HG03378 (cell line): ENCODE measurements at regions not wholly inside any gene's neighbourhood (a gene's known extent, or its start where the extent isn't known, plus 50 kb on each side); places are given as distances from the start of the nearest gene placed in this dataset.

Source experiments
- ATAC-seq: cut with Tn5 transposase; IDR thresholded peaks from one replicate; pipeline ENCODE4 v1.9.1; 2021; ENCODE audit warnings: mild to moderate bottlenecking, moderate library complexity; ENCODE audit not compliant: unreplicated experiment

GRCh38 chr14:97283841-97284240 lies 486.7 kb downstream of the VRK1 start:
- ATAC-seq = no peak

DNA sequence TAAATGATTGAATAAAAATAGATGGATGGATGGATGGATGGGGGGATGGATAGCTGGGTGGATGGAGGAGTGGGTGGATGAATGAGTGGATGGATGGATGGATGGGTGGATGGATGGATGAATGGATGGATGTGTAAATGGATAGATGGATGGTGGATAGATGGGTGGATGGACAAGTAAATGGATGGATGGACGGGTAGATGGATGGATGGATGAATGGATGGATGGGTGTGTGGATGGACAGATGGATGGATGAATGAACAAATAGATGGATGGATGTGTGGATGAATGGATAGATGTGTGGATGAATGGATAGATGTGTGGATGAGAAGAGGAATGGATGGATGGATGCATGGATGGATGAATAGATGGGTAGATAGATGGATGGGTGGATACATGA lies 490.8 kb downstream of the VRK1 start:
- ATAC-seq = no peak

- ATAC-seq = no peak
These were observed 492.9 kb downstream of the VRK1 start for GRCh38 chr14:97290065-97290464.

DNA sequence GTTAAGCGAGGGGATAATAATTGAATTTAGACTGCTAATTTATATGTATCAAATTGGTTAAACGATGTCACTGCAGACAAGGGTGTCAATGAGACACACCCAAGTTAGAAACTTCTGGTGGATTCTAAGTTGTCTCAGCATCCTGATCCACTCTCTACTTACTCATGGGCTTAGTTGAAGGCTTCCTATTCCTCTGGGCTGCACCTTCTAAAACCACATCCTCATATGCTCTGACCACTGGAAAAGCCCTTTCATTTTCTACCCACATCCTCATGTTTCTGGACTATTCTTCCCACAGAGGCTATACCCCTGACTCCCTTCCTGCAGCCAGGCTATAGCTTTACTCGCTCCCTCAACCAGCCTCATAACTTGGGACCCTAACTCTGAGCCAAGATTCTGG lies 493.8 kb downstream of the VRK1 start:
- no peak for ATAC-seq

DNA sequence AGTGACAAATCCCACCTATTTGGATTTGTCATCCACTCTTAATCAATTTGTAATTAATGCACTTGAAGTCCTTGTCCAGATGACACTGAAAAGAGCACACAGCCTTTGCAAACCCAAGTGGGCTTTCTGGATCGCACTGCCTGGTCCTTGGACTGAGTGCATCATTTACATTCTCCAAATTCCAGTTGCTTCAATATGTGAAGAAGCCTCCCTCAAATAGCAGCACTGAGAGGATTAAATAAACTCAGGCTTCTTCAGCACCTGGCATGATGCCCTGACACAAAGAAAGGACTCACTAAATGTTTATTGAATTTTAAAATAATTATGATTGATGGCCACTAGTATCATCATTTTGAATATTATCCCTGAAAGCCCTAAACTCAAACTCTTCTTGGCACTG lies 496.5 kb downstream of the VRK1 start:
- no peak for ATAC-seq

GRCh38 chr14:97295108-97295710 lies 498.0 kb downstream of the VRK1 start:
- ATAC-seq = no peak

DNA sequence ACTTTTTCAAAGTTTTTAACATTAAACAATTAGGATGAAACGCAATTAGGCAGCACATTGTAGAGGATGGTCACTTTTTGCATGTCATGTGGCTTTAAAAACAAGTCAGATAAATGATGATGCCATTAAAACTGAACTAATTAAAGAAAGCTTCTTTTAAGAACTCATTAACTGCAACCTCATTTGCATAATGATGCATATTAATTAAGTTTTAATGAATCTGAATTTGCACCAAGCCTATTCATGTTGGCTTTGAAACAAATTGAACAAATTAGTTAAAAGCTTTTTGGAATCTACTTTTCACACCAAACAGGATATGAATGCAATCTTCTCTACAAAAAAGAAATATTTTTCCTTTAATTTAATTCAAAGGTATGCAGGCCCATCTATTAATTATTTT lies 499.0 kb downstream of the VRK1 start:
- ATAC-seq = no peak

DNA sequence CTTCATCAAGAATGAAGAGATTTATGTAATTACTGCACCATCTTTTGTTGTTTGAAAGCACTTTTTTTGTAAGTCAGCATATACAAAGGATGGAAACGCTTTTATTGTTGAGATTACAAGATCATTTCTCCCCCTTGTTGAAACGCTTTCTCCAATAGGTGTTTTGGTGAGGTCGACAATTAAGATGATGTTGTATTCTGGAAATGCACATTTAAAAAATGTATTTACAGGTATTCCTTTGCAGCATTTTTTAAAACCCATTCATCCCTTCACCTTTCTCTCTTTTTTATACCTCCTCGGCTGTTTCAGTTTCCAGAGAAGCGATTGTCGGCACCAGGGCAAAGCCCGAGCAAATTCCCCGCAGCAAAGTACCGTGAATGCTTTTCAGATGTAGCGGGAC lies 499.9 kb downstream of the VRK1 start:
- no peak for ATAC-seq

DNA sequence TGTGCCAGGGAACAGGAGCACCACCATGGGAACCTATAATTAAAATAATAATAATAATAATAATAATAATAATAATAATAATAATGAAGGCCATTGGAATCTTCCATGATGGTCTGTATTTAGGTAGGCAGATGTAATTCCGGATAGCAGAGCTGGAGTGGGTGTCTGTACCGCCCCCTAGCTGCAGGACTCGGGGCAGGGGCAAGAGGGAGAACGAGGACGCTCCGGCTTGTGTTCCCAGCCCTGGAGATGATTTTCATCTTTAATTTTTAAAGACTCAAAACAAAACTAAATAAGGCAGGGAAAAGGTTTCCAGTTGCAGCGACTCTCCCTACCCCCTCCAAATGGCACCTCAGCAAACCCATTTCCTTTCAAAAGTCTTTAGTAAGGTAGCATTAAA lies 501.1 kb downstream of the VRK1 start:
- ATAC-seq = no peak

GRCh38 chr14:97298736-97299135 lies 501.6 kb downstream of the VRK1 start:
- no peak for ATAC-seq

DNA sequence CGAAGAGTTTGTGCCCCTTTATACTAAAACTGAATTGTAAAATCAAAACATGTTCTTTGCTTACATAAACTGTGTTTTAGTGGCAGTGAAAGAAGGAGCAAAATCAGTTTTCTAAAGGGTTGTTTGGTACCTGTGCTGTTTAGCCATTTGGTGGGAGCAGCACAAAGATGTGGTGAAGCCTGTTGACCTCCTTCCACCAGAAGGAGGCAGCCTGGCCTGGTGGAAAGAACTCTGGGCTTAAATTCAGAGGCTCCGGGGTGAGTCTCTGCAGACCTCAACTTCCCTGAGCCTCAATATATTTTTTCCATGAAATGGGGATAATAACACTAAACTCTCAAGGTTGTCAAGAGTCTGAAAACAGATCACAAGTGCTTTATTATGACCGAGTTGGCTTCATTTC lies 502.5 kb downstream of the VRK1 start:
- no peak for ATAC-seq

DNA sequence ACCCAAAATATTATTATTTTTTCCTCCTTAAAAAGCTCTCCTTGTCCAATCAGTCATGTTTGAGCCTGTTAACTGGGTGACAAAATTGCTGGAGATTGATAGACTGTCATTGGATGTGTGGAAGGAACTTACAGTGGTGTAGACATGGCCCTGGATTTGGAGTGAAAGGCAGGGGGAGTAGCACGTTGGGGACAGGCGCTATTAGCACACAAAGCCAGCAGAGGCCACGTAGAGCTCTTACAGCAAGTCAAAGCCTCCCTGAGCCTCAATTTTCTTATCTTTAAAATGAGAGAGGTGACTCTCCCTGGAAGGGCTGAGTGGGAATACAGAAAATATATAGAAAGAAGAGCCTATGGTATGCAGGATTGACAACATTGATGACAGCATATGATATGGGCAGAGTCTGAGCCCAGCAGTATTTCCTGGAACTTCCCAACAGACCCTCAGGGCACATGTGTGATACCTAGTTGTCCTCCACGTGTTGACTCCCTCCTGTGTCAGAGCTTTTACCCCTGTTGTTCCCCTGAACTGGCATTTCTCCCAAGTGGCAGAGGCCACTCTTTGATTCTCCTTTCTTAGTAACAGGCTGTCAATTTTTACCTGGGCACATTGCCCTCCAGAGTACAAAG lies 504.9 kb downstream of the VRK1 start:
- no peak for ATAC-seq

DNA sequence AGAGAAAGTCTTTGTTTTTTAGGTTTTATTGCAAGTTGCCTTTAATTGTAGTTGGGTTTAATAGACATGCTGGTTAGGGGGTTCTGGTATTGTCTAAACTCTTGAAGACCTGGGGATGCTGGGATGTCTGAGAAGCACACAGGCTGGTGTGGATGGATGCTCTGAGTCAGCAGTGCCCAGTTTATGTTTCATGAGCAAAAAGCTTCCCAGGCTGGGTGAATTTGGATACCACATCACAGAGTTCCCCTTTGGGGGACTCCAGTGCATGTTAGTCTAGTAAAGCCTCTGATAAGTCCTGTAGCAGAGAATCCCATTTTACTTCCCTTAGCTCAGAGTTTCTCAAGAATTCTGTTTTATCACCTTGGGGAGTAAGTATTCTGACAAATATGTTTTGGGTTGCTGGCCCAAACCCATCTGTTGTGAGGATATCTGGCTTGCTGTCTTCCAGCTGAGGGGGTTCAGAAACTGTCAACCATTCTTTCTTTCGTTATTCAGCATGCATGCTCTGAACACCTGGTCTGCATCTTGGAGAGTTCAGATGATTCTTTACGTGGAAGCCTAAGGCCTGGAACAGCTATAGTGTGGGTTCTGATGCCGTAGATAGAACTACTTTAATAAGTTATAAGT lies 509.1 kb downstream of the VRK1 start:
- ATAC-seq = no peak

- ATAC-seq = no peak
These were observed 509.6 kb downstream of the VRK1 start for GRCh38 chr14:97306760-97307246.

DNA sequence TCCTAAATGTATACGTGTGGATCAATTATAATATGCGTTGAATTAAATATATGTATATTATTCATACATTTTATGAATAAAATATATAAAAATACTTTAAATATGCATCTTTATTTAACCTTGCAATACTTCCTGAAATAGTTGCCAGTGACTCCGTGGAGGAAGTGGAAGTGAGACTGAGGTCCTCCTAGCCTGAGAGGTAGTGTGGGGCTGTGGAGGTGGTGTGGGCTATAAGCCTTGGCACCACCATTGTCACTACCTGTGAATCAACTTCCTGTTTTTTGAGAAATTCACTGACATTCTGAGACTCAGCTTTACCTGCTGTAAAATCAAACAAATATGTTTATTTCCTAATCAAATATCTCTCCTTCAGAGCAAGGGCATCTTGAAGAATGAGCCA lies 514.2 kb downstream of the VRK1 start:
- ATAC-seq = no peak

DNA sequence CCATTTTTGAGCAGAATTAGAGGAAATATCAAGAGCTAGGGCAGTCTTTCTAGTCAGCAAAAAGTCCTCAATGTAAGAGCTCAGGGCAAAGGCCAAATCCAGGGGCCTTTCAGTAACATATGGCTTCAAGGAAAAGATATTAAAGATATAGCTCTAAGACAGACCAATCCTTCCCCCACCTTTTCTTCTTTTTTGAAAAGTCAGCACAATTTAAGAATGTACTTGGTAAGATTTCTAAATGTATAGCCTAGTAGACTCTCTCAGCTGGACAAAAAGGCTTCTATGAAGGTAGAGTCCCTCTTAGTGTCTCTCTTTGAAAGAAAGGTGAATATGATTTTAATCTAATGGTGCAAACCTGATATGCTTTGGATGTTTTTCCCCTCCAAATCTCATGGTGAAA lies 515.7 kb downstream of the VRK1 start:
- ATAC-seq = no peak

- no peak for ATAC-seq
These were observed 518.6 kb downstream of the VRK1 start for GRCh38 chr14:97315790-97316189.

DNA sequence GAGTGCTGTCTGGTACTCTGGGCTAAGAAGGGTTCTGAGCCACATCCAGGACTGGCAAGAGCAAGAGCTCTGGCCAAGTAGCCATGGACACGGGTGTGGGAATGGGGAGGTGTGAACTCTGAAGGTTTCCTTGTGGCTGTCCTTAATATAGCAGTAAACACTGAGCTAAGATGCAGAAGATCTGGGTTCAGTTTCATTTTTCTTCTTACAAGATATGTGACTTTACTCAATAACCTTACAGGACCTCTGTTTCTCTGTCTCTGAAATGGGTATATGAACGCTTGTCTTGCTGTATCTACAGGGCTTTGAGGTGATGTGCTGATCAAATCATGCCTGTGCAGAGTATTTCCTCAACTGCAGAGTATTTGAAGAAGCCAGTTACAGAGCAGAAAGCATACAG lies 521.2 kb downstream of the VRK1 start:
- ATAC-seq = no peak

DNA sequence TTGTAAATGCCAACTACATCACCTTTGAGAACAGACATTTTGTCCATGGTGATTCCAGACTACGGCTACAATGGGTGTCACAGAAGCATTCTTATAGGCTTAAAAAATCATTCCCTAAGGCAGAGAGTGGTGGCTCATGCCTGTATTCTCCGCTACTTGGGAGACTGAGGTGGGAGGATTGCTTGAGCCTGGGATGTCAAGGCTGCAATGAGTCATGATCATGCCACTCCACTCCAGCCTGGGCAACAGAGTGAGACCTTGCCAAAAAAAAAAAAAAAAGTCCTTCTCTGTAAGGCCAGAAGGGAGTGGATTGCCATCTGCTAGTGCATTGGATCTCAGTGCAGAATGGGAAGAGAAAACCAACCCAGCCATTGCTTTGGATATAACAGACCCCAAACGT lies 522.5 kb downstream of the VRK1 start:
- ATAC-seq = no peak

- no peak for ATAC-seq
These were observed 531.6 kb downstream of the VRK1 start for GRCh38 chr14:97328743-97329142.

- no peak for ATAC-seq
These were observed 532.5 kb downstream of the VRK1 start for GRCh38 chr14:97329701-97330100.

- no peak for ATAC-seq
These were observed 533.9 kb downstream of the VRK1 start for GRCh38 chr14:97331058-97331457.

GRCh38 chr14:97331526-97331925 lies 534.3 kb downstream of the VRK1 start:
- ATAC-seq = no peak
